Tibial nerve (tissue), 4 donors: ENCODE measurements at regions not wholly inside any gene's neighbourhood (a gene's known extent, or its start where the extent isn't known, plus 50 kb on each side); places are given as distances from the start of the nearest gene placed in this dataset.
"Not testable (repeated sequence)": the region's sequence is repeated elsewhere in the genome, so short reads cannot be mapped to it uniquely, and the experiment has no call there.

Source experiments
- DNase-seq, 2 donors: peaks; one replicate each; pipeline ENCODE4 v3.0.0-alpha.2; 2019; ENCODE audit warnings: low spot score in 2 of 2
- H3K27ac ChIP-seq, 4 donors: fragments of 200-600 bp; sonication (generic) in 3 of 4; one replicate each; pipeline ENCODE4 v1.5.1; 2017 to 2019; ENCODE audit warnings: mild to moderate bottlenecking in 1 of 4
- H3K27me3 ChIP-seq, 2 donors: fragments of 200-600 bp; sonication (generic) in 1 of 2; one replicate each; pipeline versions ENCODE4 v1.5.1 to v1.6.0; 2017 to 2019
- H3K36me3 ChIP-seq, 3 donors: fragments of 200-600 bp; sonication (generic); one replicate each; pipeline ENCODE4 v1.5.1; 2018 to 2019
- H3K4me1 ChIP-seq, 4 donors: fragments of 200-600 bp; sonication (generic) in 3 of 4; one replicate each; pipeline ENCODE4 v1.5.1; 2017 to 2019
- H3K4me3 ChIP-seq, 4 donors: fragments of 200-600 bp; sonication (generic) in 3 of 4; one replicate each; pipeline ENCODE4 v1.5.1; 2017 to 2019; ENCODE audit warnings: mild to moderate bottlenecking in 1 of 4, moderate library complexity in 1 of 4
- H3K9me3 ChIP-seq, 4 donors: fragments of 200-600 bp; sonication (generic) in 3 of 4; one replicate each; pipeline ENCODE4 v1.5.1; 2017 to 2019
- EP300 ChIP-seq, 2 donors: sonication (generic); formaldehyde crosslinking; IDR thresholded peaks; one replicate each; pipeline ENCODE4 v1.6.1; 2017; ENCODE audit warnings: antibody characterized with exemption in 2 of 2, mild to moderate bottlenecking in 1 of 2
- POLR2A ChIP-seq, 2 donors: fragments of 450-650 bp; IDR thresholded peaks; one replicate each; pipeline ENCODE4 v1.6.1; 2017; ENCODE audit warnings: antibody characterized with exemption in 2 of 2, mild to moderate bottlenecking in 2 of 2, moderate library complexity in 2 of 2
- WGBS, 2 donors: methylation state at CpG; one replicate each; pipeline ENCODE4 v1.1.5; 2018; 5-methylcytosine and 5-hydroxymethylcytosine counted together
- TF ChIP-seq, protein P1 (sequence below), 5 experiments: fragments of 200-600 bp in 3 of 5; fragments of 450-650 bp in 2 of 5; sonication (generic) in 3 of 5; IDR thresholded peaks; one replicate each; pipeline ENCODE4 v1.5.1; 2016 to 2019; ENCODE audit warnings: antibody characterized with exemption in 5 of 5, mild to moderate bottlenecking in 3 of 5, moderate library complexity in 2 of 5

DNA sequence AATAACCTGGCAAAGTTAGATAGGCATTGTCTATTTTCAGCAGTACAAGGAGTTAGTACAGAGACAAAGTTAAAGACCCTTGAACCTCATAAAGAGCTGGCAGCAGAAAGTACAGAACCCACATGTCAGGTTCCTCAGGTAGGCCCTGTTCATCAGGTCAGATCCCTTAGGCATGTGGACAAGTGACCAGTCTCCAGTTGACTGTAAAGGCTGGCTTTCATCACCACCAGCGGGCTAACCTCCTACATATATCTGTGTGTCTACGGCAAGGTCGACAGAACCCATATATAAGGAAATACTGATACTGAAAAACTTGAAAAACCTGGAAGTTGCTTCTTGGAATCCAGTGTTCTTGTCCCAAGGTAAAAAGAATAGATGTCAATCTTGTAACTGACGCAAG lies 223.1 kb upstream of the SGK1 start:
- H3K4me3 ChIP-seq = no peak overlapping the region
- WGBS, 2 donors = 95 to 97% methylated on average over 4 of the region's 4 CpGs
- no peaks in the 10 kb centered on the region for H3K36me3 ChIP-seq
- no peaks in the 10 kb centered on the region for H3K27me3 ChIP-seq
- H3K27ac ChIP-seq = peak overlapping the region in 3 of 4 donors; percentile 56 to 79 (median 60)
- no peak for DNase-seq
- no peaks in the 10 kb centered on the region for H3K9me3 ChIP-seq
- no peak for TF ChIP-seq EP300 (IDR thresholded peaks at IDR 0.05)
- no peak for TF ChIP-seq POLR2A (IDR thresholded peaks at IDR 0.05)
- TF ChIP-seq, protein P1, sequence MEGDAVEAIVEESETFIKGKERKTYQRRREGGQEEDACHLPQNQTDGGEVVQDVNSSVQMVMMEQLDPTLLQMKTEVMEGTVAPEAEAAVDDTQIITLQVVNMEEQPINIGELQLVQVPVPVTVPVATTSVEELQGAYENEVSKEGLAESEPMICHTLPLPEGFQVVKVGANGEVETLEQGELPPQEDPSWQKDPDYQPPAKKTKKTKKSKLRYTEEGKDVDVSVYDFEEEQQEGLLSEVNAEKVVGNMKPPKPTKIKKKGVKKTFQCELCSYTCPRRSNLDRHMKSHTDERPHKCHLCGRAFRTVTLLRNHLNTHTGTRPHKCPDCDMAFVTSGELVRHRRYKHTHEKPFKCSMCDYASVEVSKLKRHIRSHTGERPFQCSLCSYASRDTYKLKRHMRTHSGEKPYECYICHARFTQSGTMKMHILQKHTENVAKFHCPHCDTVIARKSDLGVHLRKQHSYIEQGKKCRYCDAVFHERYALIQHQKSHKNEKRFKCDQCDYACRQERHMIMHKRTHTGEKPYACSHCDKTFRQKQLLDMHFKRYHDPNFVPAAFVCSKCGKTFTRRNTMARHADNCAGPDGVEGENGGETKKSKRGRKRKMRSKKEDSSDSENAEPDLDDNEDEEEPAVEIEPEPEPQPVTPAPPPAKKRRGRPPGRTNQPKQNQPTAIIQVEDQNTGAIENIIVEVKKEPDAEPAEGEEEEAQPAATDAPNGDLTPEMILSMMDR (IDR thresholded peaks at IDR 0.05) = no peak
- no peaks in the 10 kb centered on the region for H3K4me1 ChIP-seq

DNA sequence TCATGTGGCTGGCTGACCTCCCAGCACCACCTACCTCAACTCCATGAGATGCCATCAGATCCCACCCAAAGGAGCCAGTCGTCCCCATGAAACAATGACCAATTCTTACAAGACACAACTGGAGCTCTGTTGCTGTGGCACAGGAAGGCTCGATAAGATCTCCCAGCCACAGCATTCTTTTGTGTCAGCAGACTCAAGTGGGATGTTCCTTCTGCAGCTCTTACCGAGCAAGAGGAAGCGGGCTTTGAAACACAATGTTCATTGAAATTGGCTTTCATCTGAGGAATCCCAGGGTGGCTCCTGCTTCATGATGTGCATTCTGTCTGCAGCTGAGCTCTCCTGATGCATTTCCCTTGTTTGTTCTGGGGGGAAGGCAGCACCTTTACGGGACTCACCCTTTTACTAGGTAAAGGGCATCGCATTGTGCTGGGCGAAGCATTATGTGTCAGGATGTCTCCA lies 222.0 kb upstream of the SGK1 start:
- TF ChIP-seq EP300 (IDR thresholded peaks at IDR 0.05) (peak; percentile 62 to 85), POLR2A (IDR thresholded peaks at IDR 0.05) (no peak)
- TF ChIP-seq, protein P1 (IDR thresholded peaks at IDR 0.05) = no peak
- no peaks in the 10 kb centered on the region for H3K36me3 ChIP-seq
- H3K27me3 ChIP-seq = no peaks in the 10 kb centered on the region
- DNase-seq = no peak
- H3K4me1 ChIP-seq = no peaks in the 10 kb centered on the region
- 55 to 59% methylated on average over 6 to 7 of the region's 7 CpGs for WGBS, 2 donors
- peak overlapping the region in 2 of 4 donors; percentile 60 to 79 for H3K27ac ChIP-seq
- H3K4me3 ChIP-seq = no peak overlapping the region
- no peaks in the 10 kb centered on the region for H3K9me3 ChIP-seq

DNA sequence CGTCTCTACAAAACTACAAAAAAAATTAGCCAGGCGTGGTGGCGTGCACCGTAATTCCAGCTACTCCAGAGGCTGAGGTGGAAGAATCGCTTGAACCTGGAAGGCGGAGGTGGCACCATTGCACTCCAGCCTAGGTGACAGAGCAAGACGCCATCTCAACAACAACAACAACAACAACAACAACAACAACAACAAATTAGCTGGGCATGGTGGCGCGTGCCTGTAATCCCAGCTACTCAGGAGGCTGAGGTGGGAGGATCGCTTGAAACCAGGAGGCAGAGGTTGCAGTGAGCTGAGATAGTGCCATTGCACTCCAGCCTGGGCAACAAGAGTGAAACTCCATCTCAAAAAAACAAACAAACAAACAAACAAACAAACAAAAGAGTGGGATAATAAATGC lies 219.9 kb upstream of the SGK1 start:
- H3K27ac ChIP-seq = peak overlapping the region in 2 of 4 donors; percentile 56 to 79
- H3K4me1 ChIP-seq, H3K9me3 ChIP-seq, H3K36me3 ChIP-seq, H3K4me3 ChIP-seq, H3K27me3 ChIP-seq, DNase-seq: not testable (repeated sequence)
- WGBS, 2 donors = 97% methylated on average over 10 of the region's 10 CpGs

DNA sequence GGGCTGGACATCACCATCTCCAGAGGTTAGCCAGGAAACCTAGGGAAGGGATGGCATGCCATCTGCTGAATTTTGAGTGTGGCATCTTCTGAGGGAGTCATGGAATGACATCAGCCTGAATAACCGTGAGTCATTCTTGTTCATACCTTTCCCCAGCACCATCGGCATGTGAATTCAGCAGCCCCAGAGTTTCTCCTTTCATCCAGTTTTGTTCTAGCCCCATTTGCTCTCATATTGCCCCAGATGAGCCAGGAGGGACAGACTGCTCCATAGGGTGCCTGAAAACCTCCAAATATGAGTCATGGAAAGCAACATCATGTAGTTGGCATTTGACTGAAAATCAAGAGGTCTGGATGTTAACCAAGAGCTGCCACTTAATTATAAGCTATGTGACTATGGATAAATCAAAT lies 219.2 kb upstream of the SGK1 start:
- Histone ChIP-seq H3K27me3 (no peaks in the 10 kb centered on the region), H3K27ac (peak overlapping the region in 2 of 4 donors; percentile 56 to 79), H3K36me3 (no peaks in the 10 kb centered on the region), H3K9me3 (no peaks in the 10 kb centered on the region), H3K4me1 (no peaks in the 10 kb centered on the region), H3K4me3 (no peak overlapping the region)
- WGBS, 2 donors = 84 to 89% methylated on average over 2 of the region's 2 CpGs
- DNase-seq = no peak
- TF ChIP-seq POLR2A (IDR thresholded peaks at IDR 0.05) = no peak
- TF ChIP-seq EP300 (IDR thresholded peaks at IDR 0.05) = no peak
- TF ChIP-seq, protein P1 (IDR thresholded peaks at IDR 0.05) = no peak

DNA sequence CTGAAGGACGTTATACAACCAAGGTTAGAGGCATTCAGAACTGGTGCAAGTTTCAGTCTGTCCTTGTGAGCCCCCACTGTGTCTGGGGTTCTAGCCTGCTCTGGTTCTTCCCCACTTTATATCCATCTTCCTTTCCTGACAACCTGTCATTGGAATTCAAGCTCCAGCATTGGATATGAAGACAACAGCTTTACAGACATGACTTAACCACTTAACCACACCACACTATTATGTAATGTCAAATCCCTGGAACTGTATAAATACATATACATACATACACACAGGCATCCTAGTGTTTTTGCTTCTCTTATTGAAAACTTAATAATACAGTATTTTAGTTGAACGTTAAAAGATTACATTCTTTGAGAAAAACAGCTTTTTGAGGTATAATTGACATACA lies 217.9 kb upstream of the SGK1 start:
- TF ChIP-seq EP300 (IDR thresholded peaks at IDR 0.05) (no peak), POLR2A (IDR thresholded peaks at IDR 0.05) (no peak)
- TF ChIP-seq, protein P1 (IDR thresholded peaks at IDR 0.05) = no peak
- 71 to 77% methylated on average over 2 of the region's 2 CpGs for WGBS, 2 donors
- H3K27me3 ChIP-seq = no peaks in the 10 kb centered on the region
- H3K36me3 ChIP-seq = no peaks in the 10 kb centered on the region
- no peak for DNase-seq
- H3K4me1 ChIP-seq = no peaks in the 10 kb centered on the region
- peak overlapping the region in 2 of 4 donors; percentile 34 to 67 for H3K27ac ChIP-seq
- H3K9me3 ChIP-seq = no peaks in the 10 kb centered on the region
- H3K4me3 ChIP-seq = no peak overlapping the region

DNA sequence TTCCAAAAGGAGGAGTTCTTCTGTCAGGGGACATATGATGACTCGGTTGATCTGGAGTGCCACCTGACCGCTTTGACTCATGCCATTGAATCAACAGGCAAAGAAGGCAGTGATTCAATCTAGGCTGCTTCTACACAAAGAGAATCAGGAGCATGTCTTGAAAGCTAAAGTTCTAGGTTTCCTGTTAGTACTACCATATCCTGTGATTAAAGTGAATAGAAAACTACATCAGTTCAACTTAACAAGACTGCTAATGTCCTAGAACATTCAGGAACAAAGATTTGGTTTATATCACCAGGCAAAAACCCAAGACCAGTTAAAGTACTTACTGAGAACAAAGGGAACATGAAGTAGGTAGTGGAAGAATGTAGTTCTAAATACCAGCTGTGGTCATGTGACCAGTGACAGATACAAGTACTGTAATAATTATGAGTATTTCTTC lies 216.8 kb upstream of the SGK1 start:
- H3K4me1 ChIP-seq = no peaks in the 10 kb centered on the region
- no peaks in the 10 kb centered on the region for H3K9me3 ChIP-seq
- H3K36me3 ChIP-seq = no peaks in the 10 kb centered on the region
- no peak overlapping the region for H3K4me3 ChIP-seq
- no peaks in the 10 kb centered on the region for H3K27me3 ChIP-seq
- 87 to 93% methylated on average over 2 of the region's 2 CpGs for WGBS, 2 donors
- no peak for TF ChIP-seq EP300 (IDR thresholded peaks at IDR 0.05)
- no peak for TF ChIP-seq POLR2A (IDR thresholded peaks at IDR 0.05)
- TF ChIP-seq, protein P1 (IDR thresholded peaks at IDR 0.05) = no peak
- peak overlapping the region in 2 of 4 donors; percentile 71 to 73 for H3K27ac ChIP-seq
- no peak for DNase-seq
